Esophagus squamous epithelium (tissue), 4 donors: ENCODE measurements at regions not wholly inside any gene's neighbourhood (a gene's known extent, or its start where the extent isn't known, plus 50 kb on each side); places are given as distances from the start of the nearest gene placed in this dataset.
"Not testable (repeated sequence)": the region's sequence is repeated elsewhere in the genome, so short reads cannot be mapped to it uniquely, and the experiment has no call there.

Experiments used
- CTCF ChIP-seq, 6 experiments: fragments of 450-650 bp in 4 of 6; fragments of 200-600 bp in 2 of 6; sonication (generic) in 2 of 6; IDR thresholded peaks; one replicate each; pipeline ENCODE4 v1.5.1; 2016 to 2019; ENCODE audit warnings: antibody characterized with exemption in 6 of 6, mild to moderate bottlenecking in 4 of 6, moderate library complexity in 4 of 6
- POLR2A ChIP-seq, 4 donors: fragments of 450-650 bp; IDR thresholded peaks; one replicate each; pipeline ENCODE4 v1.6.1; 2017; ENCODE audit warnings: antibody characterized with exemption in 4 of 4, mild to moderate bottlenecking in 4 of 4, moderate library complexity in 3 of 4

DNA sequence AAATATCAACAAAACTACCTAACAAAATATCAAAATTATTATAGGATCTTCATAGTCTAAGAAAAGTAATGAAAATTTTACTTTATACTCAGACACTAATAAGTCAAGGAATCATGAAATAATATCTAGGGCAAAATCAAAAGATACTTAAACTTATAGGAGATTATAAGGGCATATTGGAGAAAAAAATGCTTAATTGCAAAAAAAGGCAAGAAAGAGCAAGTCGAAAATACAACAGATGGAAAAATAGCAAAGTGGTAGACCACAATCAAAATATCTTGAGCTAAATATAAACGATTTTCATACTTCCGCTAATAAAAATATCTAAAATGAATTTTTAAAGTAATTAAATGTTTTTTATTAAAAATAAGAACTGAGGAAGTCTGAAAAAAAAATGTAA is 177.0 kb upstream of the TEKT4 start:
- not testable (repeated sequence) for TF ChIP-seq POLR2A, CTCF (IDR thresholded peaks at IDR 0.05)
